ENCODE measurements at regions not wholly inside any gene's neighbourhood (a gene's known extent, or its start where the extent isn't known, plus 50 kb on each side); places are given as distances from the start of the nearest gene placed in this dataset.

DNA sequence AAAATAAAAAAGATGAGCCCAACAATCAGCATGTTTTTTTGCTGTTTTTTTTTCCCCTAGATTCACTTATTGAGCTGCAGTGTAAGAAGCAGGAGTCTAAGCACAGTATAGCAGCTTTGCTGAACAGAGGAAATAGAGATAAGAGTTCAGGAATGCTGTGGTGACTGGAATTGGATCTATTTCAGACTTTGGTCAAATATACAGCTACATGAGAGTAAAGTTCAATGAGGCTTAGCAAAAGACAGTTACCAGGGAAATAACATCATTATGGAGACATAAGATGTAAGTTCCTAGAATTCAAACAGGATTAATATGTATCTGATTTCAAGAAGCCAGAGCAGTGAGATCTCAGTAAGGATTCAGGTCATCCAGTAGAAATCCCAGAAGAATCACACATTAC lies 613.0 kb downstream of the RPS29 start:
- TF ChIP-seq FOXM1 (IDR thresholded peaks at IDR 0.05; ENCODE audit: borderline replicate concordance) (no peak), FOXA1 (IDR thresholded peaks at IDR 0.05) (no peak), HDGF (IDR thresholded peaks at IDR 0.05; ENCODE audit: borderline replicate concordance) (no peak), CTBP1 (IDR thresholded peaks at IDR 0.05; ENCODE audit: borderline replicate concordance) (no peak), BHLHE40 (IDR thresholded peaks at IDR 0.05; ENCODE audit: borderline replicate concordance) (no peak), ZNF384 (IDR thresholded peaks at IDR 0.05) (no peak), FOXK2 (IDR thresholded peaks at IDR 0.05) (no peak), SUZ12 (IDR thresholded peaks at IDR 0.05) (no peak), NFRKB (IDR thresholded peaks at IDR 0.05) (no peak), ARNT (IDR thresholded peaks at IDR 0.05) (no peak)

Data from HEK293T (cell line).